ENCODE measurements at regions not wholly inside any gene's neighbourhood (a gene's known extent, or its start where the extent isn't known, plus 50 kb on each side); places are given as distances from the start of the nearest gene placed in this dataset.

- DNase-seq (ENCODE audit: low spot score), result no peak
Observed at GRCh38 chr5:13477118-13477737, 467.3 kb downstream of the DNAH5 start.

DNA sequence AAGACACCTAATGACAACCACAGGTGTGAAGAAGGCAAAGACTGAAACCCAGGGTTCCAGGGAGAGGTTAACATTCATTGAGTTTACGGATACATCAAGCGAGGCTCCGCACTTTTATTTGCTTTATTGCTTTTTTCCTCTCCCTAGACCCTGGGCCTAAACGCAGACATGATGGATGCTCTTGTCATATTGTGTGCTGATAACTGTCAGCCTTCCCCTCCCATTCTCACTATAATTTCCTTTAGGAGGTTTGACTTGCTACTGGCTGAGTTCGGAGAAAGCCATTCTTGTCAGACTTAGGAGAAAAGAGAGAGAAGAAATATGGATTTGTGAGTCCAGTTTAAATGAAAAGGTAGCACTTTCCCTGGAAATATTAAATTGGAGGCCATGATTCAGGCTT is 471.6 kb downstream of the DNAH5 start:
- no peak for DNase-seq (ENCODE audit: low spot score)

DNA sequence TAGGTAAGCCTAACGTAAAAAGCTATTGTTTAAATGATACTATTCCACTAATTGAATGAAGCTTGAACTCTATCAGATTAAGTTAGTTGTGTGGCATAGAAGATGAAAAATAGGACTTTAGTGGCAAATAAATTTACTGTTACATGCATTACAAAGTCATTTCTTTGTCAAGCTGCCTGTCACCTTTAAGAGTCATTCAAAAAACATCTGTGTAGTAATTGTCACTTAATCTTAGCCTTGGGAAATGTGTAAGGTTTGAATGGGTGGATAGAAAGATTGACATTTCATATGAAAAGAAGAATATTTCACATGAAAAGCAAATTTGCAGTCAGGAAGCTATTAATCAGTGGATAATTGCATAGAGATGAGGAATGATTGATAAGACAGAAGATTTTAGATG is 473.5 kb downstream of the DNAH5 start:
- no peak for DNase-seq (ENCODE audit: low spot score)

- no peak for DNase-seq (ENCODE audit: low spot score)
Observed at GRCh38 chr5:13470263-13470662, 474.2 kb downstream of the DNAH5 start.

DNA sequence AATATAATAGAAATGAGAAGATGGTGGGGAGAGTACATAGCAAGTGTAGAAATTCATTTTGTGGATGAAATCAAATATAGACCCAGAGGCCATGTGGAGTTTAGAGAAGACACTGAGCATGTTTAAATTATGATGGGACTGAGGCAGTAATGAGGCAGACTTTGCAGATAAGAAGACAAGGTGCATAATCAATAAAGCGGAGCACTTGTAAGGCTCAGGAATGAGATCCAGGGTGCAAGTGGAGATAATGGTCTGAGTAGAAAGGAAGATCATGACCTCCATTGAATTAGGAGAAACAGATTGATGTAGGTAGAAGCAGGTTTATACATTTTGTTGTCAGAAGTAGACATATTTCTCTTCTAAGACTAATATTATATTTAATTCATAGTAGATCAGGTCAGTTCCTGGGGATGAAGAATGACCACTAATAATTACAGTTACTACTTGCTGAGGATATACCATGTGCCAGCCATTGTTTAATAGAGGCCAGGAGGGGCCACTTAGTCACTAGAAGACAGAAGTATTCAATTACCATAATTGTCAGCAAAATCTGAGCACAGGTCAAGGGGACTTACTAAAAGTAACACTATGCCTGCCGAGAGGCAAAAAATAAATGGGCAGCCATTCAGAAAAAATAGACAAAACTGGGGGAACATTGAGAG is 479.8 kb downstream of the DNAH5 start:
- no peak for DNase-seq (ENCODE audit: low spot score)

DNA sequence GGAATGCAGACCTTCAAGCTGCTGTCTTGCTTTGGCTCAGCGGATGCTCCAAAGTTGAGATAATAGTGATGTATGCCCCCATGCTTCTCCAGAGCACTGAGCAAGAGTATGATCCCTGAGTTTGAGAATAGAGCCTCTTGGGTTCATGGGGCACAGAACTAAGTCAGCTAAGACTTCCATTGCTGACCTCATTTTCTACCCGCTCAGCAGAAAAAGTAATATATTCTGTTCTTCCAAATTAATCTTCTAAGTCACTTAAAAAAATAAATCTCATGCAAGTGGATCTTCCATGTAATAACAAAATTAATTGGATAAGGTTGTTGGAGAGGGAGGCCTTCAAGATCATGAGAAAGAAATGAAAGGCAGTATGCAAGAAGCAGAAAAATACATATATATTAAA is 483.9 kb downstream of the DNAH5 start:
- DNase-seq (ENCODE audit: low spot score), result no peak

- DNase-seq (ENCODE audit: low spot score), result no peak
Observed at GRCh38 chr5:13454050-13454449, 490.4 kb downstream of the DNAH5 start.

DNA sequence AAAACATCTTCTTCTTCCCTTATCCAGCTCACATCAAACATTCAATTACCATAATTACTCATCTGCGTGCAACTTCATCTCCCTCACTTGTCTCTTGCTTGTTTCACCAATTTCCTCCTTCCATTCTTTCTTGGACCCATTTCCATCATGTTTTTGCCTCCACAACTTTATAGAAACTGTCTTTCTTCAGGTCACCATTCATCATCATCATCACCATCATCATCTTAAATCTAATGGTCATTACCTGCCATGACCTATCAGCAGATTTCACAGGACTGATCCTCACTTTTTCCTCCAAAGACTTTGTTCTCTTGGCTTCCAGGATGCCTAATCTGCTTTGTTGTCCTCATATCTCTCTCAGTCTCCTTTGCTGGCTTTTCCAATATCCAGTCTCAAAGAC is 495.6 kb downstream of the DNAH5 start:
- DNase-seq (ENCODE audit: low spot score), result no peak

- no peak for DNase-seq (ENCODE audit: low spot score)
Observed at GRCh38 chr5:13439430-13439829, 505.1 kb downstream of the DNAH5 start.

DNA sequence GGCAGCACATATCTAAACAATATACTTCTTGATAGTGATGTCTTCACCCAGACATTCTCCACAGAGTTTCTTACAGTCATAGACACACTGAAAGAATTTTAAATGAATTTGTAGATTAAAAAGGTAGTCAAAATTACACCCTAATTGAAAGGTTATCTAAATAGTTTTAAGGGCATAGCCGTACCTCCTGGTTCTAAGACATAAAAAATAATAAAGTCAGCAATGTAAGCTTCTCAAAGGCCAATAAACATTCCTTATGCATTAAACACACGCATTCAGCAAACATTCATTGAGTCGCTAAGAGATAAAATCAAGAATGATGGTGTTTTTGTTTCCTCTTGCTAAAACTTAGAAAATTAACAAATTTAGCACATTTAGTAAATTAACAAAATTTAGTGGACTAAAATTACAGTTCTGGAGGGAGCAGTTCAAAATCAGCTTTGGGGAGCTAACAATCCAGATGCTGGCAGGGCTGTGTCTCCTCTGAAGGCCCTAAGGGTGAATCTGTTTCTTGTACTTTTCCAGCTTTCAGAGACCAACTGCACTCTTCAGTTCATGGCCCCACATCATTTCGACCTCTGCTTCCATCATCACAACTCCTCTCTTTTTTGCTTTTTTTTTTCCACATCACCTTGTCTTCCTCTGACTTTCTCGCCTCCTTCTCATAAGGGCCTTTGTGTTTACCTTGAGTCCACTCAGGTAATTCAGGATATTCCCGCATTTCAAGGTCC is 516.5 kb downstream of the DNAH5 start:
- no peak for DNase-seq (ENCODE audit: low spot score)

DNA sequence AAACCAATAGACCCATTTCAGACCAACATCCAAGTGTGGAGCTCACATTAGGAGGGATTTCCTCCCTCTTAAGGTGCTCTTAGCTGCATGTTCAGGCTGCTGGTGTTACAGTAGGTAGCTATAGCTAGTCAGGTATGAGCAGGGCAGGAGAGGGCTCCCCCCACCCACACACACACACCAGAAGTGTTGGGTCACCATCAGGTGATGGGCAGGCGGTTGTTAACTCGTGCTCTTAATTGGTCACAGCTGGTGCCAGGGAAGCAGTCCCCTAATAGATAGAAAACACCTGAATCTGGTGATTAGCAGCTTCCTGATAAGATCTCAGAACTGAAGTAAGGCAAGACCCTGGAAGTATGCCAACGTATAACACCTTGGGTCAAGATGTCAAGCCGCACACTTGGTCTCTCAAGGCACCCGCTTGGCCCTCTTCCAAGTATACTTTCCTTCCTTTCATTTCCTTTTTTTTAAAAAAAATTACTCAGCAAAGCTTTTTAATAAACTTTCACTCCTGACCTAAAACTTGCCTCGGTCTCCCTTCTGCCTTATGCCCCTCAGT is 532.4 kb downstream of the DNAH5 start:
- DNase-seq (ENCODE audit: low spot score), result no peak

DNA sequence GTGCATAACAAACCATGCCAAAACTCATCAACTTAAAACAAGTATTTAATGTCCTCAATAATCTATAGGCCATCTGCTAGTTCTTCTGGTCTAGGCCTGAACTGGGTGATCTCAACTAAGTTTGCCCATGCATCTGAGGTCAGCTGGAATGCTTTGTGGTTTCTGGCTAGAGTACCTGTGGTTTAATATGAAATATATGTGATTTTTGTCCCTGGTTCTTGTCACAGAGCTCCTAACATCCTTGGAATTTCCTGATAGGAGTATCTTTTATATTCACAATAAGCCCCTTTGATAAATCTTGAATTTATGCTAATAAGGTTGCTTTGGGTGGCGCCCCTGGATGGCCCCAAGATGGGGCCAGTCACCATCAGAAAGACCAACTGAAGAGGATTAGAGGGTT is 535.9 kb downstream of the DNAH5 start:
- DNase-seq (ENCODE audit: low spot score), result no peak

GRCh38 chr5:13403351-13403750 is 541.1 kb downstream of the DNAH5 start:
- no peak for DNase-seq (ENCODE audit: low spot score)

GRCh38 chr5:13385066-13385465 is 559.4 kb downstream of the DNAH5 start:
- no peak for DNase-seq (ENCODE audit: low spot score)

GRCh38 chr5:13382232-13382631 is 562.3 kb downstream of the DNAH5 start:
- DNase-seq (ENCODE audit: low spot score), result no peak

GRCh38 chr5:13378091-13378490 is 566.4 kb downstream of the DNAH5 start:
- no peak for DNase-seq (ENCODE audit: low spot score)

GRCh38 chr5:13359344-13359743 is 585.1 kb downstream of the DNAH5 start:
- DNase-seq (ENCODE audit: low spot score), result no peak

- DNase-seq (ENCODE audit: low spot score), result no peak
Observed at GRCh38 chr5:13358342-13358741, 586.1 kb downstream of the DNAH5 start.

DNA sequence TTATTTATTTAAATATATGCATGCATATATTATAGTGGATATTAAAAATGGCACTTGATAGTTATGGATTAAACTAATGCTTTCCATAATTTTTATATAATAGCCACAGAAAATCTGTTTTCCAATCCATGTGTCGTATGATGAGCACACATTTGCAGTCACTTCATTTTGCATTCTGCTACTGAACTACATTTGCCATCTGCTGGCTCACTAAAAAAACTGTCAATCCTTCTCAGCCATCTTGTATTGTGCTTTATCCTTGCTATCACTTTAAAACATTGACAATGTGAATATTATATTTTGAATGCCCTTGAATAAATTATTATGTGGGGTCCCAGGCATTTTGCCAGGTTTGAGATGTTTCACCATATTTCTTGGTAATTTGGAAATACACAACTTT is 586.6 kb downstream of the DNAH5 start:
- DNase-seq (ENCODE audit: low spot score), result no peak

DNA sequence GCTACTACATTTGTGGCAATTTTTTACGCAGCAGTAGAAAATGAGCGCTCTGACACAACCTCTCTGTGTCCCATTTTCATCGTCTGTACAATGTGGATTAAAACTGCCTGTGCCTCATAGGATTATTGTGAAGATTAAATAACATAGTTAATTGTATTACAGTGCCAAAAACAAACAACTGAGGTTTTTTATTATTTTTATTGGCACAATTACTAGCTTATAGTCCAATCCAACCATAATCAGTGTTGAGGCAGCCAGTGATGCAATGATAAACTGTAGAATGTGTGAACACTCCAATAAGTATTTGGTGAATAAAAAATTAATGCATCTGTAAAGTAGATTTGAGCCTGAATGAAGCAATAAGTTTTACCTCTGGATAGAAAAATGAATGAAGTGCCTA is 588.3 kb downstream of the DNAH5 start:
- DNase-seq (ENCODE audit: low spot score), result no peak

DNA sequence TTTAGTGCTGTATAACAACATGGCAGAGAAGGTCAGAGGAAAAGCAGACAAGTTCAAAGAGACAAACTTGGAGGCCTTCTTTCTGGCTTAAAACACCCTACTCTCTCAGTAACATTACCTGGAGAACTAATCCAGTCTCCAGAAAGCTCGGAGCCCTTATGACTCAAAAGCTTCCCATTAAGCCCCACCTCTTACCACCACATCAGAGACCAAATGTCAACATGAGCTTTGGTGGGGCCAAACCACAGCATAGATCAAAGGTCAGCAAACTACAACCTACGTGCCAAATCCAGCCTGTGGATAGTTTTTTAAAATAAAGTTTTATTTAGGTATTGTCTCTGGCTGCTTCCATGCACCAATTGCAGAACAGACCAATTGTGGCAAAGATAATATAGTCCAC is 589.9 kb downstream of the DNAH5 start:
- no peak for DNase-seq (ENCODE audit: low spot score)

DNA sequence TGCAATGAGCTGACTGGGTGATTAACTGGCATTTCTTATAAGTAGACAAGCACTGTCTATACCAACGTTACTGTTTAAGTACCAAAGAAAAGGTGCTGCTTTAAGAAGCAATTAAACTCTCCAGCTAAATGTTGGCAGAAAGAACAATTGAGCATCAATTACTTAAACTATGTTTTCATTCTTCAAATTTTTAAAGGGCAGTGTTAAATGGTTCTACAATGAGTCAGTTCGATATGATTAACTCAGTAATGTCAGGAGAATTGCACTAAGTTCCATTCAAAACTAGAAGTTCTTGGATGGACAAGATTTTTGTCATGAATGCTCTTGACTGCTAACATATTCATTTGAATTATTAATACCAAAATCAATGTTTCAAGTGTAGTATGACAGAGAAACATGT is 593.7 kb downstream of the DNAH5 start:
- no peak for DNase-seq (ENCODE audit: low spot score)

DNA sequence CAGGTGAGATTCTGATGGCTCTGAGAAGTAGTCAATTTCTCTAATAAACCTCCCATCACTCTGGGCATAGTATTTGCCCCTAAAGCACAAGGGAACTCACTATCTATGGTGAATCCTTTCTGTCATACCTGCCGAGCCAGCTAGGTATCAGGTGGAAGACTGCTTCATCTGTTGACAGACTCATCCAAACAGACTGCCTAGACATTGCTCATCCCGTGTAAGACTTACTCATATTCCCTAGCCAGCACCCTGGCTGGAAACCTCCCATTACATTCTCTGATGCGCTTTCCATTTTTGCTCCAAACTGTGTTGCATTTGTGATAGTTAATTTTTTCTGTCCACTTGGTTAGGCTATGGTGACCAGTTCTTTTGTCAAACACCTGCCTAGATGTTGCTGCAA is 595.9 kb downstream of the DNAH5 start:
- no peak for DNase-seq (ENCODE audit: low spot score)

All from activated CD4-positive, alpha-beta T cell treated with anti-CD3 and anti-CD28 coated beads, Interleukin-2, Interleukin-4, amounts not matched to agents 100 ng/mL and 50 ng/mL, durations not matched to agents 16 hours and 8 hours (primary cell).